ENCODE measurements at regions not wholly inside any gene's neighbourhood (a gene's known extent, or its start where the extent isn't known, plus 50 kb on each side); places are given as distances from the start of the nearest gene placed in this dataset.

DNA sequence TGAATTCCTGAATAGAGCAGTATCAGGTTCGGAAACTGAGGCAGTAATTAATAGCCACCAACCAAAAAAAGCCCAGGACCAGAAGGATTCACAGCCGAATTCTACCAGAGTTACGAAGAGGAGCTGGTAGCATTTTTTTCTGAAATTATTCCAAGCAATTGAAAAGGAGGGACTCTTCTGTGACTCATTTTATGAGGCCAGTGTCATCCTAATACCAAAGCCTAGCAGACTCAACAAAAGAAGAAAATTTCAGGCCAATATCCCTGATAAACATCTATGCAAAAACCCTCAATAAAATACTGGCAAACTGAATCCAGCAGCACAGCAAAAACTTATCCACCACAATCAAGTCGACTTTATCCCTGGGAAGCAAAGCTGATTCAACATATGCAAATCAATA, 202.3 kb upstream of the SLC16A7 start:
- TF ChIP-seq, protein P1, sequence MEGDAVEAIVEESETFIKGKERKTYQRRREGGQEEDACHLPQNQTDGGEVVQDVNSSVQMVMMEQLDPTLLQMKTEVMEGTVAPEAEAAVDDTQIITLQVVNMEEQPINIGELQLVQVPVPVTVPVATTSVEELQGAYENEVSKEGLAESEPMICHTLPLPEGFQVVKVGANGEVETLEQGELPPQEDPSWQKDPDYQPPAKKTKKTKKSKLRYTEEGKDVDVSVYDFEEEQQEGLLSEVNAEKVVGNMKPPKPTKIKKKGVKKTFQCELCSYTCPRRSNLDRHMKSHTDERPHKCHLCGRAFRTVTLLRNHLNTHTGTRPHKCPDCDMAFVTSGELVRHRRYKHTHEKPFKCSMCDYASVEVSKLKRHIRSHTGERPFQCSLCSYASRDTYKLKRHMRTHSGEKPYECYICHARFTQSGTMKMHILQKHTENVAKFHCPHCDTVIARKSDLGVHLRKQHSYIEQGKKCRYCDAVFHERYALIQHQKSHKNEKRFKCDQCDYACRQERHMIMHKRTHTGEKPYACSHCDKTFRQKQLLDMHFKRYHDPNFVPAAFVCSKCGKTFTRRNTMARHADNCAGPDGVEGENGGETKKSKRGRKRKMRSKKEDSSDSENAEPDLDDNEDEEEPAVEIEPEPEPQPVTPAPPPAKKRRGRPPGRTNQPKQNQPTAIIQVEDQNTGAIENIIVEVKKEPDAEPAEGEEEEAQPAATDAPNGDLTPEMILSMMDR (IDR thresholded peaks at IDR 0.05), result no peak
- no peak for TF ChIP-seq POLR2A (IDR thresholded peaks at IDR 0.05)
